KOPT-K1 (cell line): ENCODE measurements at regions not wholly inside any gene's neighbourhood (a gene's known extent, or its start where the extent isn't known, plus 50 kb on each side); places are given as distances from the start of the nearest gene placed in this dataset.

Experiments
- H3K27ac ChIP-seq: fragments of 200-600 bp; sonication (generic); 2 replicates; pipeline ENCODE4 v1.5.1; 2016; ENCODE audit warnings: antibody characterized with exemption, mild to moderate bottlenecking, low read depth, low read length; ENCODE audit not compliant: poor library complexity, severe bottlenecking
- H3K36me3 ChIP-seq: fragments of 200-600 bp; sonication (generic); 2 replicates; pipeline ENCODE4 v1.5.1; 2017; ENCODE audit warnings: antibody characterized with exemption, mild to moderate bottlenecking, low read length, moderate library complexity; ENCODE audit not compliant: insufficient read depth
- H3K9me3 ChIP-seq: fragments of 200-600 bp; sonication (generic); 2 replicates; pipeline ENCODE4 v1.5.1; 2017; ENCODE audit warnings: antibody characterized with exemption, low read length, mild to moderate bottlenecking; ENCODE audit not compliant: insufficient read depth, poor library complexity, severe bottlenecking

DNA sequence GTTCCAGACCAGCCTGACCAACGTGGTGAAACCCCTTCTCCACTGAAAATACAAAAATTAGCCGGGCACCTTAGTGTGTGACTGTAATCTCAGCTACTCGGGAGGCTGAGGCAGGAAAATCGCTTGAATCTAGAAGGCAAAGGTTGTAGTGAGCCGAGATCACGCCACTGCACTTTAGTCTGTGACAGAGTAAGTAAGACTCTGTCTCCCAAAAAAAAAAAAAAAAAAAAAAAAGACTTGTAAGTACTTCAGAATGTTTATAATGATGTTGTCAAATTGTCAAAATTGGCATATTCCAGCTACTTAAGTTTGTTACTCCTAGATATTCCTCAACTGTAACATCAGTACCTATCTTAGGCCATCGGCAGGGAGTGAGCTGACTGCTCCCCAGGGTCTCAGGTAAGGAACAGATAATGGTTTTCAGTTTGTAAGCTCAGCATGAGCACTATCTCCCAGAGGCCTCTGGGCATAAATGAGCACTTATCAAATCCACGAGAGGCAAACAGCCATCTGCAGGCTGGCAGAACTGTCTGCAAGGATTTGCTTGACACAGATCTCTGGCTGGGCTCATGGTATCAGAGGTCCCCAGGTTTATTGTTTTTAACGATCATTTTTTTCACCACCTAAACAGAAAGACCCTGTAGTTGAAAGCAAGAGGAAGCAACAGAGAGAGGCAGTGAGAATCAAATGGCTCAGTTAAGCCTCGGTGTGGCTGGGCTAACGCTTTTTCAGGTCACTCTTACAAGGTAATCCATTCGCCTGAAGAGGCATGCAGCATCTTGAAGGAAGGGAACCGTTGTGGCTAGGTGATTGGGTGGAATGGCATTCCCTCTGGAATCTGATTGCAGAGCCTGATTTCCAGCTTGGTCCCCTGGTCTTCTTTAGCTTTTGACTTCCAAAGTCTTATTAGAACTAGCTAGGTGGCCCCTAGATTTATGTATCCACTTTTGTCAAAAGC lies 115.9 kb downstream of the LY86 start:
- H3K27ac ChIP-seq: peak overlapping the region; percentile 96
- H3K36me3 ChIP-seq: peaks cover 1% of the 10 kb centered on the region; the same call in 1 of the 2 replicates
- H3K9me3 ChIP-seq: no peaks in the 10 kb centered on the region

DNA sequence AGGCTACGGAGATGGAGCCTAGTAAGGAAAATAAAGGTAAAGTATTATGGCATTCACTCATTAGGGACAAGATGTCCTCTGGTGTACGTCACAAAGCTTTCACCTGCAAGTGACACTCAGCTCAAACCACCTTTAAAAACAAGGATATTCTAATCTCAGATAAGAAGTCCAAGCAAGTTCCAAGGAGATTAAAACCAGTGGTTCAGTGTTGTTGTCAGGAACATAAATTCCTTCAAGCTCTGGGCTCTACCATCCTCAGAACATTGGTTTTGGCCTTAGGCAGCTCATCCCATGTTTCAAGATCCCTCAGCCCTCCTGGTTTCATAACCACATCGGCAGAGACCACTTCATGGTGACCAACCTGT lies 116.5 kb downstream of the LY86 start:
- Histone ChIP-seq H3K9me3 (no peaks in the 10 kb centered on the region), H3K36me3 (no peaks in the 10 kb centered on the region), H3K27ac (peak overlapping the region; percentile 96)

DNA sequence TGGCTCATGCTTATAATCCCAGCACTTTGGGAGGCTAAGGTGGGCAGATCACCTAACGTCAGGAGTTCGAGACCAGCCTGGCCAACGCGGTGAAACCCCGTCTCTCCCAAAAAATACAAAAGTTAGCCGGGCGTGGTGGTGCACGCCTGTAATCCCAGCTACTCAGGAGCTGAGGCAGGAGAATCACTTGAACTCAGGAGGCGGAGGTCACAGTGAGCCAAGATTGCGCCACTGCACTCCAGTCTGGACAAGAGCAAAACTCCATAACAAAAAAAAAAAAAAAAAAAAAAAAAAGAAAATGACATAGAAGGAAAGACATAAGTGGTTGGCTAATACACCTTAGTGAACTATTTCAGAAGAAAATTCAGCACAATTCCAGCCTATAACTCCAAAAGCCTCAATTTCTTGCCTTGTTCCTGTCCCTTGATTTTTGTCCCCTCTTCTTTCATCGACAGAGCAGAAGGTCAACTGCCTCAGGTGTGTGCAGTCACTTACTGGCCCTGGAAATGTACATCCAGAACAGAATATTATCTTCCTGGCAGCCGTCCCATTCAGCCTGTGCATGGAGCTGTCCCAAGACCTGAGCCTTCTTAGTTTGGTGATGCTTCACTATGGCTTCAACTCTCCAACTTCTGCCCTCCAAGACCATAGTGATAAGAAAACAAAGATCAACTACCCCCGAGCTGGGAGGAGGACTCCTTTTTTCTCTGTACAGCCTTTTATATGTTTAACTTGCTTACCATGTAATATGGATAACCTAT lies 117.6 kb downstream of the LY86 start:
- no peaks in the 10 kb centered on the region for H3K36me3 ChIP-seq
- H3K27ac ChIP-seq: no peak overlapping the region
- H3K9me3 ChIP-seq: no peaks in the 10 kb centered on the region

DNA sequence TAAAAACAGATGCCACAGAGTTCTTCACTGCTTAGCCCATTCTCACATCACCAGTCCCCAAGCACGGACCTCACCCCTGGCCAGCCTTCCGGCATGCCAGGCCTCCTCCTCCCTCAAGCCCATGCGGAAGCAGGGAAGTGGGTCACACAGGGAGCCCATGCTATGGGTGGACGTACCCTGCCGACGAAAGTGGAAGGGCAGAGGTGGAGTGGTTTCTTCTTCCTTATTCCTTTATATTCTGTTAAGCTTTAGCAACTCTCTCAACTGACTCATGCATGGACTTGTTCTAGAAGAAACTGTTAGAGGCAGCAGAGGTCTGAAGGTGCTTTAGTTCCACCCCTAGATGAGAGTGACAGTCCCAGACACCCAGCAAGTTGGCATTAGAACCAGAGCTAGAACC lies 118.6 kb downstream of the LY86 start:
- no peaks in the 10 kb centered on the region for H3K9me3 ChIP-seq
- no peaks in the 10 kb centered on the region for H3K36me3 ChIP-seq
- H3K27ac ChIP-seq: no peak overlapping the region

DNA sequence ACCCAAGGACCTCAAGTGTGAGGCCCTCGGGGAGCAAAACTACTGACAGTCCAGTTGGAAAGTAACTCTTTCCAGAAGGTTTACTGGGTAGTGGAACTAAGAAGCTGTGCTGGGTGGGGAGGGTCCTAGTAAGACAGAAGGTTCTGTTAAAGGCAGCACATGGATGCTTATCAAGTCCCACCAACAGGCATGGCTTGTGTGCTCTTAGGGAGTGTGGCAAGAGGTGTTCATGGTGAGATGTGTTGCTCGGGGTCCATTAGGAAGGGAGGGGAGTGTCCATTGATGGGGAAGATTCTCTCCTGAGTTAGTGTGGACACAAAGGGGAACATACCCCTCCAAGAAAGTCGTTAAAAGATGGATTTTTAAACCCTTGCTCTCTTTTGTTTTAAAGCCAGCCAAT lies 120.6 kb downstream of the LY86 start:
- H3K9me3 ChIP-seq: no peaks in the 10 kb centered on the region
- no peaks in the 10 kb centered on the region for H3K36me3 ChIP-seq
- no peak overlapping the region for H3K27ac ChIP-seq

DNA sequence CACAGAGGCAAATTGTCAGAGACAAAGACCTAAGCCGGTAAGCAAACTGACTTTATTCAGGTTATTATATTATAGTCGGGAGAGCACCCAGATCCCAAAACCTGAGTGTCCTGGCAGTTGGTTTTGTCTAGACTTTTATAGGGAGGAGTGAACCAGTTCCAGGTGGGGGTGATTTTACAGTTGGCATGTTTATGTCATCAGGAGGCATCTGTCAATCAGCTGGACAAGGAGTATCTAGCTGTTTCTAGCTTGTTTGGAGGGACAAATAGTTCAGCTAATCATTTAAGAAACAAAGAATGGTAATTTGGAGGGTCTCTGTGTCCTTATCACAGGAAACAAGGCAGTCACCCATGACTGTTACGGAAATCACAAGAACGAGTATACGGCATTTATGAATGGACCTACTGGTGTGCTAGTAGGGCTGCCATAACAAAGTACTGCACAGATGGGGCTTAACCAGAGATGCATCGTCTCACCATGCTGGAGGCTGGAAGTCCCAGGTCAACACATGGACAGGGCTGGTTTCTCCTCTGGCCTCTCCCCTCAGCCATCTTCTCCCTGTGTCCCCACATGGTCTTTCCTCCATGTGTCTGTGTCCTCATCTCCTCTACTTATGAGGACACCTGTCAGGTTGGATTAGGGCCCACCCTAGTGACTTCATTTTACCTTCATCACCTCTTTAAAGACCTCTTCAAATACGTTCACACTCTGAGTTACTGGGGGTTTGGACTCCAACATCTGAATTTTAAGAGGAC lies 122.7 kb downstream of the LY86 start:
- peak overlapping the region; percentile 76 for H3K27ac ChIP-seq
- H3K36me3 ChIP-seq: no peaks in the 10 kb centered on the region
- H3K9me3 ChIP-seq: no peaks in the 10 kb centered on the region

DNA sequence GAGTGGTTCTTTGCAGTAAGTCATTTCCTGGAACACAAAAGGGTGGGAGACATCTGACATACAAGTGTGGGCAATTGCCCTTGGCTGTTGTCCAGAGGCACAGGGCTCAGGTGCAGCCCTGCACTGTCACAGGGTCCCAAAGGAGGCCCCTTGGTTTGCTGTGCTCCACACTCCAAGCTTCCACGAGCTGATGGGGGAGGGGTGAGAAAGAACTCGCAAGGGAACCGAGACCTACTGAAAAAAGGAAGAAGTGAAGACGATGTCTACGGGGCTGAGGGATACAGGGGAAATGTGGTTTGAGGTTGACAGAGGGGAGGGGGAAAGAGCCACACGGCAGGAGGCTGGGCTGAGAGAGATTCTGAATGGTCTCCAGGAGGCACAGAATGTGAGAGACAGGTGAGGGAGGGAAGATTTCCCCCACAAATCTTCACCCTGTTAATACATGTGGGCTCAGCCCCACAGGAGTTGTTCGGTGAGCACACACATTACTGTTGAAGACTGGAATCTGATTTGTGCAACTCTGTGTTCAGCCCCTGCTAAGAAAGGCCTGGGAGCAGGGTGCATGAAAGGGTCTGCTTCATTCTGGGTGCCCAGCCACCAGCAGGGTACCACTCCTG lies 123.4 kb downstream of the LY86 start:
- no peaks in the 10 kb centered on the region for H3K36me3 ChIP-seq
- H3K9me3 ChIP-seq: no peaks in the 10 kb centered on the region
- peak overlapping the region; percentile 76 for H3K27ac ChIP-seq

DNA sequence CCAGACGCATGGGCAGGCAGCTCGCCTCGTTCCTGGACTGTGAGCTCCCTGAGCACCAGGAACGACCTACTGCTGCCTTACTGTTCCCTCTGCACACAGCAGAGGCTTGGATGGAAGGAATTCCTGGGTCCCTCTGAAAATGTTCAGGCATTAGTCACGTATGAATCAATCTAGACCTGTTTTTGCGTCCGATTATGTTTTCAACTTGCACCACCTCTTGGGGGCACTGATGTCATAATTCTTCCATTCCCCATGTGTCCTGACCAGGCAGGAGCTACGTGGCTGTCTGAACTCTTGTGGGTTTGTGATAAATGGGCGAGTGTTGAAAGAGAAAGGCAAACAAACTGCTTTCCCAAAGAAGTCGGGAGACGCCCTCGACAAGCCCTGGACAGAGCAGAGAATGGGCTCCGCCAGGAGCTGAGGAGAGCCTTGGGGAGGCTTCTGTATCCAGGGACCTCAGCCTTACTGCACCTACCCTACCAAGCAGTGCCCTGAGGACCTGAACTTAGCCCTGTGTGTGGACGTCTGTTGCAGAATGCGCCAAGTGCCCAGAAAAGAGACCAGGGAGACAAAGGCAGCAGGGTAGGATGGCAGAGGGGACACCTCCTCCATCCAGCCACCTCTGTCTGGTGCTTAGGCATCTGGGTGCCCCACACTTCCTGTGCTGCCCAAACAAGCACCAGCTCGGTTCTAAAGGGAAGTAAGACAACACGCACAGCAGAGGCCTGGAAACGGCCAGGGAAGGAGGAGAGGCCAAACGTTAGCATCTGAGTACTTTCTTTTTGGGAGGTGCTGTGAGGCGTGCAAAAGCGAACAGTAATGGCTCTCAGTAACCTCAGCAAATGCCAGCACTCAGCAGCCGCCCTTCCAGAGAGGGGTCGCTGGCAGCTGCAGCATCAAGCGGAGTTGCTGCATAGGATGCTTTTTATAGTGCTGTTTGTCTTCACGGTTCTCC lies 124.2 kb downstream of the LY86 start:
- Histone ChIP-seq H3K9me3 (no peaks in the 10 kb centered on the region), H3K36me3 (no peaks in the 10 kb centered on the region), H3K27ac (peak overlapping the region; percentile 76)

DNA sequence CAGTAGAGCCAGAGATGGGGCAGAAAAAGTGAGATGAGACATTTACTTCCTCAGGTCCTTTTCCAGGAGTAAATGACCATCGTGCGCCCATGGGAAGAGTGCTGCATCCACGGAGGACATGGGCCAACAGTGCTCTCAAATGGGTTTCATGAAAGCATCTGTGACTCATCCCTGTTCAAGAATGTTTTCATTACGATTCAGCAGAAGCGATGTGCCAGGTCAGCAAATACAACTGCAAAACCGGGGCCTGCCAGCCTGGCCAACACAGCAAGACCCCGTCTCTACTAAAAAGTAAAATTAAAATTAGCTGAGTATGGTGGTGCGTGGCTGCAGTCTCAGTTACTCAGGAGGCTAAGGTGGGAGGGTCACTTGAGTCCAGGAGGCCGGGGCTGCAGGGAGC lies 125.1 kb downstream of the LY86 start:
- Histone ChIP-seq H3K27ac (peak overlapping the region; percentile 76), H3K9me3 (no peaks in the 10 kb centered on the region), H3K36me3 (no peaks in the 10 kb centered on the region)

DNA sequence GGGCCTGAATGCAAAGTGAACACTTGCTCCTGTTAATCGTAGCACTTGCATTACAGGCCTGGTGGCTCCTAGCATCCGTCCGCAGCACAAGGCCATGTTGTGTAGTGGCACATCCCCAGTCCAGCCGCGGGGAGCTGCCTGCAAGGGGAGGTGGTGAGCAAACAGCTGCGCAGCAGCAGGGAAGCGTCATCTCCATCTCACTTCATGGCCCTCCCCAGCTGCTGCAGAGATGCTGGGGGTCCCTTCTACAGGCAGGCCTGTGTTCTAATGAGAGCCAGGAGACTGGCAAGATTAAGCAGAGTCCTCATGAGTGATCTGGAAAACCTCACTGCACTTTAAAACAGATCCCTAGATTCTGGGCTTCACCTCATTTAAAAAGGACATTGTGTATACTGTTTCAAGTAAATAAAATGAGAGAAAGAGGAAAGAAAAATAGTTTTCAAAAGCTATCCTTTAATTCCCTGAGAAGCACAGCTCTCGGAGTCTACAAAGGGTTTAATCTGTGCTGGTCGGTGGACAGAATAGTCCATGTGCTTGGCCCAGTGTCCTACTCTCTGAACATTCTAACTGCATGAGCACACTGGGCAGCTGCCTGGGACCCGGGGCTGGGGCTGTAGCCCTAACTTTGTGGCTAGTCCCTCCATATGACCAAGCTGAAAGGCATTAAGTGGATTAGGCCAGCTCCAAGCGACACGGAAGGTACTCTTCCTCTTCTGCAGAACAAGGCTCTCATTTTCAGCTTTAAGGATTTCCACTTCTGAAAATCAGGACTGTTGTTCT lies 125.8 kb downstream of the LY86 start:
- H3K27ac ChIP-seq: peak overlapping the region; percentile 76
- no peaks in the 10 kb centered on the region for H3K9me3 ChIP-seq
- no peaks in the 10 kb centered on the region for H3K36me3 ChIP-seq

DNA sequence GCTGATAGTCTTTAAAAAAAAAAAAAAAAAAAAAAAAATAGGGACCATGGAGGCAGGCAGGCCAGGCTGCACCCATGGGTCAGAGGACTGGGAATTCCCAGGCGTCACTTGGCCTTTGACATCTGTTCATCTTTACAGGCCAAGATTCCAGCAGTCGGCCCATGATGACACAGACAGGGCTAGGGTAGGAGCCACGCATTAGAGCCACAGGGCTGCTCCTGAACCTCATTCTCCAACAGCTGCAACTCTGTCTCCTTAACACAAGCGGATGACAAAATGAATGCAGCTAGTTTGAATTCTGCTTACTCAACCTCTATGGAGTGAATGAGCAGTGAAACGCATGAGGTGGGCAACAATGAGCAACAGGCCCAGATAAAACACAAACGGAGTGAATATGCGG lies 126.4 kb downstream of the LY86 start:
- Histone ChIP-seq H3K9me3 (no peaks in the 10 kb centered on the region), H3K36me3 (no peaks in the 10 kb centered on the region), H3K27ac (no peak overlapping the region)

DNA sequence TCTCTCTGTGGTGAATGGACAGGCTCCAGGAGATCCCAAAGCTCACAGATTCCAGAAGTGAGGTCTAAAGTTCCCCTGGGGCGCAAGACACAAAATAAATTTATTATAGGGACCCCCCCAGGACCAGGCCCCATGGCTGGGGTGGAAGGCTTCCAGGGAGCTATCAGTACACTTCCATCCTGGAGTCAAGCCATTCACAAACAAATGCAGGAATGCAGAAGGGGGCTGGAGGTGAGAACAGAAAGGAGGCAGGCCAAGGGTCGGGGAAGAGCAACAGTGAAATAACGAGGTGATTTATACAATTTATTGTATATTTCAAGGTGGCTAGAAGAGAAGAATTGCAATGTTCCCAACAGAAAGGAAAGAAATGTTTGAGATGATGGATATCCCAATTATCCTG lies 126.9 kb downstream of the LY86 start:
- H3K36me3 ChIP-seq: no peaks in the 10 kb centered on the region
- no peaks in the 10 kb centered on the region for H3K9me3 ChIP-seq
- no peak overlapping the region for H3K27ac ChIP-seq

DNA sequence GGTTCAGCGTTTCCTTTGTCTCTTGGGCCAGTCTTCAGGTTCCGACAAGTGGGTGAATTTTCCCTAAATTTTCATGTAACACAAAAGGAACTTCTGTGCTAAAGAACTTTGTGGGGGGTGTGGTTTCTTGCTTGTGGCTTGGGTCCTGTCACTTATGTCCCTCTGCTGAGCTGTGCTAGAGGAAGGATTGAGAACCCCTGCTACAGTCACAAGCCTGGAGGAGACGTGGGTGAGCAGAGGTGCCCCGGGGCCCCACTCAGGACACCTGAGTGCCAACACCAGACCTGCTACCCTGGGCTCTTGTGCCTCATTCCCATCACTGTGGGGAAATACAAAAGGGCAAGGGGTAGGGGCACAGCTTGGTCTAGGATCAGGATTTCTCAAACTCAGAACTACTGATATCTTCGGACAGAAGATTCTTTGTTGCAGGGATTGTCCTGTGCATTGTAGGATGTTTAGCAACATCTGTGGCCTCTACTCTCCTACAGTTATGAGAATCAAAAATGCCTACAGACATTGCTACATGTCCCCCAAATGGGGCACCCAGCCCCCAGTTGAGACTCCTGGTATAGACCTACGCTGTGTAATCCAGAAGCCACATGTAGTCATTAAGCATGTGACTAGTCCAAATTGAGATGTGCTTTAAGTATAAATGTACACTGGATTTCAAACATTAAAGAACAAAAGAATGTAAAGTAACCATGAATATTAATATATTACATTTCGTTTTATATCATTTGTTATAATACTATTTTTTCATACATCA lies 128.7 kb downstream of the LY86 start:
- H3K27ac ChIP-seq: peak overlapping the region; percentile 45
- no peaks in the 10 kb centered on the region for H3K36me3 ChIP-seq
- H3K9me3 ChIP-seq: no peaks in the 10 kb centered on the region
